GM10248 (cell line): ENCODE measurements at regions not wholly inside any gene's neighbourhood (a gene's known extent, or its start where the extent isn't known, plus 50 kb on each side); places are given as distances from the start of the nearest gene placed in this dataset.

ENCODE experiments used
- CTCF ChIA-PET: fragments of 300-600 bp; sonication (Branson Sonifier 250); formaldehyde crosslinking; extraction: SDS; loops from one replicate; lab custom pipeline; 2021; ENCODE audit warnings: antibody characterized with exemption; lab: Yijun Ruan, JAX
- POLR2A ChIA-PET: fragments of 350-650 bp; sonication (Branson Sonifier 250); formaldehyde crosslinking; extraction: SDS; loops from one replicate; lab custom pipeline; 2020; ENCODE audit warnings: antibody characterized with exemption; lab: Yijun Ruan, JAX
- DNase-seq: peaks from one replicate; pipeline ENCODE4 v3.0.0; 2012; ENCODE audit errors: extremely low spot score
- CTCF ChIP-seq: IDR thresholded peaks from 2 replicates; pipeline ENCODE4 v1.5.1; 2012; ENCODE audit warnings: mild to moderate bottlenecking, low read depth; ENCODE audit errors: extremely low read depth, missing control alignments, control extremely low read depth

GRCh38 chr6:145263778-145264211, 471.5 kb downstream of the EPM2A start:
- ChIA-PET POLR2A (no interaction called here), CTCF (interaction anchor here (0.8 to 1.9 kb wide), 5 partner anchors 9 to 430 kb away, joined by 3 to 5 read pairs (median 3); no protein-coding TSS in a partner anchor)
- no peak for DNase-seq
- TF ChIP-seq CTCF, result no peak

- ChIA-PET POLR2A (no interaction called here), CTCF (interaction anchor here (1.1 kb wide), 1 partner anchor 10 kb away, joined by 3 read pairs; no protein-coding TSS in a partner anchor)
- no peak for DNase-seq
- no peak for TF ChIP-seq CTCF
These were observed 468.8 kb downstream of the EPM2A start for GRCh38 chr6:145266432-145267075.

GRCh38 chr6:145267076-145267867, 468.0 kb downstream of the EPM2A start:
- ChIA-PET POLR2A (no interaction called here), CTCF (interaction anchor here (1.1 kb wide), 1 partner anchor 11 kb away, joined by 3 read pairs; no protein-coding TSS in a partner anchor)
- DNase-seq, result no peak
- TF ChIP-seq CTCF, result no peak

GRCh38 chr6:145270464-145270863, 464.9 kb downstream of the EPM2A start:
- ChIA-PET CTCF (no interaction called here), POLR2A (no interaction called here)
- TF ChIP-seq CTCF, result no peak
- DNase-seq, result no peak

GRCh38 chr6:145271040-145271439, 464.3 kb downstream of the EPM2A start:
- ChIA-PET CTCF (no interaction called here), POLR2A (no interaction called here)
- TF ChIP-seq CTCF, result no peak
- no peak for DNase-seq

GRCh38 chr6:145271577-145271976, 463.7 kb downstream of the EPM2A start:
- ChIA-PET POLR2A (no interaction called here), CTCF (no interaction called here)
- no peak for TF ChIP-seq CTCF
- no peak for DNase-seq
